Keratinocyte (primary cell): ENCODE measurements at regions not wholly inside any gene's neighbourhood (a gene's known extent, or its start where the extent isn't known, plus 50 kb on each side); places are given as distances from the start of the nearest gene placed in this dataset.
A peak's percentile ranks its signal among the peaks of the same experiment; 100 is the strongest.

ENCODE experiments used
- DNase-seq: peaks from one replicate; pipeline ENCODE4 v3.0.0-alpha.2; 2011; ENCODE audit warnings: low read depth, missing footprints, low spot score
- FAIRE-seq: peaks from 2 replicates; lab custom pipeline; 2011; peaks lifted over from hg19 to GRCh38; lab: Jason Lieb, UNC
- H2AFZ ChIP-seq: 2 replicates; pipeline ENCODE4 v1.6.0; 2012; ENCODE audit warnings: low read length, control low read depth, inconsistent platforms; ENCODE audit not compliant: control insufficient read depth
- H3K27ac ChIP-seq: 2 replicates; pipeline ENCODE4 v1.5.1; 2011; ENCODE audit warnings: low read length; ENCODE audit not compliant: control insufficient read depth, insufficient read depth
- H3K27me3 ChIP-seq: 3 replicates; pipeline ENCODE4 v1.6.0; 2011; ENCODE audit warnings: low read length; ENCODE audit not compliant: control insufficient read depth, insufficient read depth; ENCODE audit errors: extremely low read depth
- H3K36me3 ChIP-seq, 2 experiments: 2 replicates in 1 of 2; 3 replicates in 1 of 2; pipeline ENCODE4 v1.5.1; 2011; ENCODE audit warnings: low read length in 2 of 2, mild to moderate bottlenecking in 1 of 2; ENCODE audit not compliant: control insufficient read depth in 2 of 2, insufficient read depth in 2 of 2; ENCODE audit errors: extremely low read depth in 1 of 2
- H3K4me1 ChIP-seq: 3 replicates; pipeline ENCODE4 v1.5.1; 2011; ENCODE audit warnings: low read length; ENCODE audit not compliant: control insufficient read depth, insufficient read depth; ENCODE audit errors: extremely low read depth
- H3K4me2 ChIP-seq: 3 replicates; pipeline ENCODE4 v1.6.0; 2011; ENCODE audit warnings: low read depth, low read length; ENCODE audit not compliant: control insufficient read depth, insufficient read depth; ENCODE audit errors: extremely low read depth
- H3K4me3 ChIP-seq, 3 experiments: fragments of 200-600 bp in 1 of 3; sonication (generic) in 1 of 3; 2 replicates in 2 of 3; 3 replicates in 1 of 3; pipeline ENCODE4 v1.5.1; 2011 to 2016; ENCODE audit warnings: low read length in 3 of 3, mild to moderate bottlenecking in 3 of 3, control low read depth in 2 of 3, inconsistent platforms in 1 of 3, low read depth in 1 of 3, mixed read lengths in 1 of 3, mixed run types in 1 of 3, moderate library complexity in 1 of 3; ENCODE audit not compliant: control insufficient read depth in 2 of 3, insufficient read depth in 2 of 3; ENCODE audit errors: extremely low read depth in 1 of 3
- H3K79me2 ChIP-seq: 2 replicates; pipeline ENCODE4 v1.6.0; 2012; ENCODE audit warnings: low read length; ENCODE audit not compliant: control insufficient read depth, insufficient read depth
- H3K9ac ChIP-seq: 3 replicates; pipeline ENCODE4 v1.6.0; 2011; ENCODE audit warnings: low read length; ENCODE audit not compliant: control insufficient read depth, insufficient read depth; ENCODE audit errors: extremely low read depth
- H3K9me1 ChIP-seq: 3 replicates; pipeline ENCODE4 v1.6.0; 2011; ENCODE audit warnings: low read length; ENCODE audit not compliant: control insufficient read depth, insufficient read depth; ENCODE audit errors: extremely low read depth
- H3K9me3 ChIP-seq: 2 replicates; pipeline ENCODE4 v1.5.1; 2012; ENCODE audit warnings: low read depth, low read length; ENCODE audit not compliant: control insufficient read depth
- H4K20me1 ChIP-seq: 3 replicates; pipeline ENCODE4 v1.6.0; 2011; ENCODE audit warnings: low read length; ENCODE audit not compliant: control insufficient read depth, insufficient read depth; ENCODE audit errors: extremely low read depth
- CTCF ChIP-seq, 3 experiments: IDR thresholded peaks in 1 of 3; conservative IDR thresholded peaks in 1 of 3; optimal IDR thresholded peaks in 1 of 3; 2 replicates in 2 of 3; 3 replicates in 1 of 3; pipeline versions ENCODE3 to v1.5.1; 2011; ENCODE audit warnings: low read length in 3 of 3, mild to moderate bottlenecking in 3 of 3, moderate library complexity in 2 of 3, control low read depth in 1 of 3, inconsistent platforms in 1 of 3; ENCODE audit not compliant: insufficient read depth in 2 of 3; ENCODE audit errors: extremely low read depth in 1 of 3
- EZH2 ChIP-seq: IDR thresholded peaks from one replicate; pipeline ENCODE4 v1.6.1; 2012; ENCODE audit warnings: inconsistent platforms, mild to moderate bottlenecking, low read length, moderate library complexity
- dilution Hi-C: fragments of 300-500 bp; cut with MboI; formaldehyde crosslinking; loops from one replicate; pipeline ENCODE4 v1.7.0; 2020; ENCODE audit warnings: low sequenced_read_pairs; ENCODE audit not compliant: extremely low pct_ligation_motif_present

GRCh38 chr16:50469744-50470321 lies 78.4 kb upstream of the NKD1 start:
- Histone ChIP-seq H4K20me1 (no peaks in the 10 kb centered on the region), H3K4me3 (no peak overlapping the region), H3K36me3 (no peaks in the 10 kb centered on the region), H3K79me2 (no peaks in the 10 kb centered on the region), H2AFZ (no peak overlapping the region), H3K27me3 (peaks cover 10% of the 10 kb centered on the region), H3K4me2 (no peak overlapping the region), H3K4me1 (peaks cover 14% of the 10 kb centered on the region), H3K9ac (no peak overlapping the region), H3K27ac (no peak overlapping the region), H3K9me1 (no peaks in the 10 kb centered on the region), H3K9me3 (no peaks in the 10 kb centered on the region)
- no peak for FAIRE-seq
- no peak for TF ChIP-seq CTCF (optimal IDR thresholded peaks at IDR 0.05 in 1 of 3, IDR thresholded peaks at IDR 0.05 in 1 of 3, conservative IDR thresholded peaks at IDR 0.05 in 1 of 3; ENCODE audit: extremely low read depth in 1 of 3, insufficient read depth in 2 of 3, low read length in 3 of 3)
- TF ChIP-seq EZH2 = no peak
- DNase-seq = no peak
- dilution Hi-C loops = no loop called here

- no peaks in the 10 kb centered on the region for H3K9me3 ChIP-seq
- TF ChIP-seq EZH2 (peak; percentile 28), CTCF (optimal IDR thresholded peaks at IDR 0.05 in 1 of 3, IDR thresholded peaks at IDR 0.05 in 1 of 3, conservative IDR thresholded peaks at IDR 0.05 in 1 of 3; ENCODE audit: extremely low read depth in 1 of 3, insufficient read depth in 2 of 3, low read length in 3 of 3) (no peak)
- FAIRE-seq (no peak), DNase-seq (no peak)
- no peak overlapping the region for H3K4me2 ChIP-seq
- H3K79me2 ChIP-seq = no peaks in the 10 kb centered on the region
- no peaks in the 10 kb centered on the region for H4K20me1 ChIP-seq
- peaks cover 10% of the 10 kb centered on the region for H3K27me3 ChIP-seq
- no peak overlapping the region for H2AFZ ChIP-seq
- no peak overlapping the region for H3K9ac ChIP-seq
- peaks cover 13% of the 10 kb centered on the region for H3K4me1 ChIP-seq
- H3K9me1 ChIP-seq = no peaks in the 10 kb centered on the region
- no peak overlapping the region for H3K4me3 ChIP-seq
- dilution Hi-C loops = no loop called here
- H3K36me3 ChIP-seq = no peaks in the 10 kb centered on the region
- no peak overlapping the region for H3K27ac ChIP-seq
Measured at GRCh38 chr16:50469121-50469743, 79.0 kb upstream of the NKD1 start.
